GM10248 (cell line): ENCODE measurements at regions not wholly inside any gene's neighbourhood (a gene's known extent, or its start where the extent isn't known, plus 50 kb on each side); places are given as distances from the start of the nearest gene placed in this dataset.
A peak's percentile ranks its signal among the peaks of the same experiment; 100 is the strongest.

ENCODE experiments used
- CTCF ChIA-PET: fragments of 300-600 bp; sonication (Branson Sonifier 250); formaldehyde crosslinking; extraction: SDS; loops from one replicate; lab custom pipeline; 2021; ENCODE audit warnings: antibody characterized with exemption; lab: Yijun Ruan, JAX
- POLR2A ChIA-PET: fragments of 350-650 bp; sonication (Branson Sonifier 250); formaldehyde crosslinking; extraction: SDS; loops from one replicate; lab custom pipeline; 2020; ENCODE audit warnings: antibody characterized with exemption; lab: Yijun Ruan, JAX
- DNase-seq: peaks from one replicate; pipeline ENCODE4 v3.0.0; 2012; ENCODE audit errors: extremely low spot score
- CTCF ChIP-seq: IDR thresholded peaks from 2 replicates; pipeline ENCODE4 v1.5.1; 2012; ENCODE audit warnings: mild to moderate bottlenecking, low read depth; ENCODE audit errors: extremely low read depth, missing control alignments, control extremely low read depth

GRCh38 chr16:17939723-17940122 is 396.8 kb downstream of the NPIPA8 start:
- no peak for DNase-seq
- TF ChIP-seq CTCF: no peak
- CTCF ChIA-PET: interaction anchor here (1.1 kb wide), 1 partner anchor 10 kb away, joined by 3 read pairs; no protein-coding TSS in a partner anchor
- POLR2A ChIA-PET: no interaction called here

DNA sequence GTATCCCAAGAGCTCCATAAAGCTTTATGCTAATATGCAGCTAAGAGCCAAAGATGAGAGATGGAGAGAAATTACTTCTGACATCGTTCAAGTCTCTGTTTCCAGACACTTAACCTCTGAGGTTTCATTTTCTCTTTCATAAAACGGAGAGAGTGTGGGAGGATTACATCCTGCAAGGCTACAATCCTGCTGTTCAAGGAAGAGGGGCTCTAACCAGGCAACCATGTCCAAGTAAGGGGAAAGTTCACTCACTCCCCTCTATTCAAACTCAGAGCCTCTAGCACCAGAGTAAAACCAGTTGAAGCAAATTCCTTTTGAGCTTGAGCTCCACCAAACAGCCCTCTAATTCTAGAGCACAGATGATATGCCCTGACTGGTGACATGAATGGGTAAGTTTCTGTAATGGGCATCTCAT is 397.4 kb downstream of the NPIPA8 start:
- POLR2A ChIA-PET: no interaction called here
- DNase-seq: peak; percentile 28
- no peak for TF ChIP-seq CTCF

DNA sequence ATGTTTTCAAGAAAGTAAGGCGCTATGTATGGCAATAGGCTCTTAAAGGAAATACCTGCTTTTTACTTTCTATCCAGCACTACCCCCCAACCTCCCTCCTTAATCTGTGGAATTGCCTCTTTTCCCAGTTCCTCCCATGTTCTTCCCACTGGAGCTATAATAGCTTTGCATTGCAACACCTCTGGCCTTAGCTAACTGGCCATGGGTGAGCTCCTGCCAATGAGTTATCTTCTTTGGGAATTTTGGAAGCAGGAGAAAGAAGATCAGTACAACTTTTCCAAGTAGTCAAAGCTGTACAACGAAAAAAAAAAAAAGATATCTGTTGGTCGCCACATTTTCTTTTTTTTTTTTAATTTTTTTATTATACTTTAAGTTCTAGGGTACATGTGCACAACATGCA is 398.0 kb downstream of the NPIPA8 start:
- no peak for DNase-seq
- TF ChIP-seq CTCF: no peak
- POLR2A ChIA-PET: no interaction called here
- CTCF ChIA-PET: no interaction called here

More for the DNA sequence above, 397.4 kb downstream of the NPIPA8 start:
- CTCF ChIA-PET: interaction anchor here (1.1 kb wide), 1 partner anchor 10 kb away, joined by 3 read pairs; no protein-coding TSS in a partner anchor

DNA sequence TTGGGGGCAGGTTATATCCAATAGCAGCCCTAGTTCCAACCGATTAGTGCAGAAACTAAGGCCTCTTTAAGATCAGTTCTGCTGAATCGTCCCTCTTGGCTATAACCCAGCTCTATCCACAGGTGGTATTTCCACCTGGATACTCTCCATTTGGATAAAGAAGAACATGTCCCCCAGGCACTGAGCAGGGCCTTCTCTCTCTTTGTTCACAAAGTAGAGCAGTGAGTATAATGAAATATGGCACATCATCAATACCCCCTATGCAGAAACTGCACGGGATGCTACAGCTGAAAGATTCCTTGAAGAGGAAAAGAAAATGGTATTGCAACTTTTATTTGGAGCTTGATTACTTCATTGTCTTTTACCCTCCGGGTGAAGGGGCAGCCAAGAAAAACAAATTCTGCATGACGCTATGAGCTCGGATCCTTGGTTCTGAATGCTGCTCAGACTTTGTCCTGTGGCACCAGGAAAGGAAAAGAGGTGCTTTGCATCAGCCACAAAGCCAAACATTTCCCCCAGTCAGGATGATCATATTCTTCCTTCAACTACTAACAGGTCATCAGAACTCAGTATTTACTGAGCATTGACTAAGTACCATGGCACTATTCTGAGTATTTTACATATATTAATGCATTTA is 399.7 kb downstream of the NPIPA8 start:
- ChIA-PET POLR2A (no interaction called here), CTCF (interaction anchor here (1.3 kb wide), 1 partner anchor 9 kb away, joined by 3 read pairs; no protein-coding TSS in a partner anchor)
- TF ChIP-seq CTCF: no peak
- DNase-seq: no peak

GRCh38 chr16:17930280-17930679 is 406.3 kb downstream of the NPIPA8 start:
- POLR2A ChIA-PET: no interaction called here
- CTCF ChIA-PET: interaction anchor here (1.0 kb wide), 1 partner anchor 9 kb away, joined by 3 read pairs; no protein-coding TSS in a partner anchor
- TF ChIP-seq CTCF: no peak
- no peak for DNase-seq

DNA sequence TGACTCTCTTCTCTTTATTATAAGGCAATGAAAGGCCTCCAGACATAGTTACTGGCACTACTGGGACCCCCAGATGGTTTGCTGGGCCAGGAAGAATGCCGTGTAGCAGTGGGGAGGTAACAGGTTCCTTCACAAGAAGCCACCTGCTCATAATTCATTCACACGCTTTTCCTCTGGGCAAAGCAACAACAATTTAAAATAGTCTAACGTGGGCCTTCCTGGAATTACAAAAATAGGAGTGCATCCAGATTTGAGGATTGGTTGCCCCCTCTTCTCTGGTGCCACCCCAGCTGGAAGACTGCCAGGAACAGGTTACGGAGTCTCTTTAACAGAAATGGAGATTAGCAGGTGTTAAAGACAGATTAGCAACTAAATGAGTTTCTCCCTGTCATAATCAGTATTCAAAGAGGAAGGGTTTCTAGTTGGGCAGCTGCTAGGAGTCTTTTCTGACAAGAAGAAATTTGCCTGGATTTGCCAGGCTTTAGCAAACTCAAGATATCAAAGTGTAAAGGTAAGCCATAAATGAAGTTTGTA is 409.6 kb downstream of the NPIPA8 start:
- POLR2A ChIA-PET: no interaction called here
- DNase-seq: no peak

More for the DNA sequence above, 409.6 kb downstream of the NPIPA8 start:
- no peak for TF ChIP-seq CTCF
- CTCF ChIA-PET: no interaction called here
